ENCODE measurements at regions not wholly inside any gene's neighbourhood (a gene's known extent, or its start where the extent isn't known, plus 50 kb on each side); places are given as distances from the start of the nearest gene placed in this dataset.
"Not testable (repeated sequence)": the region's sequence is repeated elsewhere in the genome, so short reads cannot be mapped to it uniquely, and the experiment has no call there.

- DNase-seq = not testable (repeated sequence)
These were observed 107.1 kb upstream of the TP53BP2 start for GRCh38 chr1:223952801-223953200.

GRCh38 chr1:223951551-223951950 lies 105.8 kb upstream of the TP53BP2 start:
- DNase-seq = not testable (repeated sequence)

- DNase-seq = not testable (repeated sequence)
These were observed 104.2 kb upstream of the TP53BP2 start for GRCh38 chr1:223949944-223950343.

GRCh38 chr1:223948041-223948440 lies 102.3 kb upstream of the TP53BP2 start:
- not testable (repeated sequence) for DNase-seq

GRCh38 chr1:223936592-223936991 lies 90.8 kb upstream of the TP53BP2 start:
- not testable (repeated sequence) for DNase-seq

- not testable (repeated sequence) for DNase-seq
These were observed 85.7 kb upstream of the TP53BP2 start for GRCh38 chr1:223931476-223931875.

- DNase-seq = not testable (repeated sequence)
These were observed 75.1 kb upstream of the TP53BP2 start for GRCh38 chr1:223920805-223921204.

GRCh38 chr1:223915476-223915875 lies 69.7 kb upstream of the TP53BP2 start:
- DNase-seq = not testable (repeated sequence)

- not testable (repeated sequence) for DNase-seq
These were observed 68.0 kb upstream of the TP53BP2 start for GRCh38 chr1:223913715-223914114.

- not testable (repeated sequence) for DNase-seq
These were observed 62.3 kb upstream of the TP53BP2 start for GRCh38 chr1:223907943-223908587.

- not testable (repeated sequence) for DNase-seq
These were observed 57.5 kb upstream of the TP53BP2 start for GRCh38 chr1:223903221-223903620.

GRCh38 chr1:223899775-223900174 lies 54.0 kb upstream of the TP53BP2 start:
- not testable (repeated sequence) for DNase-seq

- DNase-seq = not testable (repeated sequence)
These were observed 51.4 kb upstream of the TP53BP2 start for GRCh38 chr1:223897097-223897496.

- not testable (repeated sequence) for DNase-seq
These were observed 50.2 kb upstream of the TP53BP2 start for GRCh38 chr1:223895950-223896349.
